GM21528 (cell line): ENCODE measurements at regions not wholly inside any gene's neighbourhood (a gene's known extent, or its start where the extent isn't known, plus 50 kb on each side); places are given as distances from the start of the nearest gene placed in this dataset.

Source experiments
- ATAC-seq: cut with Tn5 transposase; IDR thresholded peaks from one replicate; pipeline ENCODE4 v1.9.1; 2021; ENCODE audit warnings: mild to moderate bottlenecking, moderate library complexity; ENCODE audit not compliant: unreplicated experiment, low FRiP score

GRCh38 chr5:68886814-68887213 lies 207.0 kb upstream of the SLC30A5 start:
- ATAC-seq, result no peak

DNA sequence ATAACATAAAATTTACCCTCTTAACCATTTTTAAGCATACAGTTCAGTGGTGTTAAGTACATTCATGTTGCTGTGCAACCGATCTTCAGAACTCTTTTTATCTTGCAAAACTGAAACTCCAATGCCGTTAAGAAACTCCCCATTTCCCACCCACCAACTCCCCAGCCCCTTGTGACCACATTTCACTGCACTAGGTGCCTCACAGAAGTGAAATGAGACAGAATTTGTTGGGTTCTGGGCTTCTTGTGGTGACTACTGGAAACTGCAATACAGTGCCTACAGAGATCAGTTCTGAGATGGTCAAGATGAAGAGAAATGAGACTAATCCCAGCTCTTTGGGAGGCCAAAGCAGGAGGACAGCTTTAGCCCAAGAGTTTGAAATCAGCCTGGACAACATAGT lies 202.1 kb upstream of the SLC30A5 start:
- ATAC-seq, result no peak

DNA sequence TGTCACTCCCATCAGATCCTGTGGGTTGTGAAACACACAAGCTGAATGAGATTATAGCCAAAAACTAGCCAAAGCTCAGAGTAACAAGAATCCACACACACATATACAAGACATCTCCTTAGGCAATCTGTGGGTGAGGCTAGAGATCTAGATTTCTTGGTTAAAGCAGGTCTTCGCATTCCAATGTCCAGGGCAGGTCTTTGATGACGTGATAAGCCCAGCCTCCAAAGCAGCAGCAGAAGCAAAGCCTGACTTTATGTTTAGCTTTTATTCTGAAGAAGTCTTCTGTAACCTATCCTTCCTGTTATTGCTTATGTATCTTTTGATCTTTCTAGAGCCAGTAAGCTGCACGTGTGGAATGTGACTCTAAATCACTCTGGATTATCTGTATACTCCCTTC lies 199.1 kb upstream of the SLC30A5 start:
- no peak for ATAC-seq

- no peak for ATAC-seq
Observed at GRCh38 chr5:68898951-68899471, 194.8 kb upstream of the SLC30A5 start.

DNA sequence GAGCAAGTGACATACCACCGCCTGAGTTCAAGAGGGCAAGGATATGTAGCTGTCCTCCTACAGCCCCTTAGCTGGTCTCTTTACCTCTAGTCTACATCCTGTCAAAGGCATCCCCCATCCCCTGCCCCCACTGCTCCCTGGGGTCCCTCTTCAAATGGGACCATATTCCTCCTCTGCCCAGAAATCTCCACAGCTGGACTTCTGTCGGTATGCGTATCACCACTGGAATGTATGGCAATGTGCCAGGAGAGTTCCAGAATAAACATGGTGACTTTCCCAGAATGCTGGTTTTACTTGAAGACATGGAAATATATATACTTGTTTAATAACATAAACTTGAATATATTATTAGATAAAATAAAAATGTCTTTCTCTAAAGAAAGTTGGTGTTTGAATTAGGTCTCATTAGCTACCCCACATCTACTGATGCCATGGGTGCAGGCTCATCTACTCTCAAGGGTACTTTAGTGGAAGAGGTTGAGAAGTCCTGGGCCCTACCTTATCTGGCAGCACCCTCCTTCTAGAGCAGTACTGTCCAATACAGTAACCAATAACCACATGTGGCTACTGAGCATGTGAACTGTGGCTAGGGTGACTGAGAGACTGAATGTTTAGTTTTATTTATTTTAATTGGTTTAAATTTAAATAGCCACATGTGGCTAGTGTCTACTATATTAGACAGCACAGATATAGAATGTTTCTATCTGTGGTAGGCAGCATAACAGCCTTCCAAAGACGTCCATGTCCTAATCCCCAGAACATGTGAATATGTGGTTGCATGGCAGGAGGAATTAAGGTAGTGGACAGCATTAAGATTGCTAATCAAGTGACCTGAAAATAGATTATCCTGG lies 181.7 kb upstream of the SLC30A5 start:
- no peak for ATAC-seq

DNA sequence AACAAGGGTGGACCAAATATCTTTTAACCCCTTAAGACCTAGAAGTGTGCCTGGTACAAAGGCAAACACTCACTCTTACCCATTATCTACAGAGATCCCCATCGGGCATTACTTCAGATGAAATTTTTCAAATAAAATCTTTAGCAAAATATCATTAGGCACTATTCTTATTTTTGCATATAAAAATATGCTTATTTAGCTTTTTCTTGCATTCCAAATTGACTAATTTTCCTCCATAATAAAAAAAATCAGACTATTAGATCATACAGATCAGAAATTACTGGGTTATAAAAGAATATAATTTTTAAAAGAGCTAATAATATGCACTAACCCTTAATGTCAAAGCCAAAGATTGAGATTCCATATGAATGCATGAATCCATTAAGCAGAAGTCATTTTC lies 178.7 kb upstream of the SLC30A5 start:
- no peak for ATAC-seq

- ATAC-seq, result no peak
Observed at GRCh38 chr5:68918306-68918705, 175.5 kb upstream of the SLC30A5 start.

GRCh38 chr5:68919988-68920490 lies 173.8 kb upstream of the SLC30A5 start:
- no peak for ATAC-seq

DNA sequence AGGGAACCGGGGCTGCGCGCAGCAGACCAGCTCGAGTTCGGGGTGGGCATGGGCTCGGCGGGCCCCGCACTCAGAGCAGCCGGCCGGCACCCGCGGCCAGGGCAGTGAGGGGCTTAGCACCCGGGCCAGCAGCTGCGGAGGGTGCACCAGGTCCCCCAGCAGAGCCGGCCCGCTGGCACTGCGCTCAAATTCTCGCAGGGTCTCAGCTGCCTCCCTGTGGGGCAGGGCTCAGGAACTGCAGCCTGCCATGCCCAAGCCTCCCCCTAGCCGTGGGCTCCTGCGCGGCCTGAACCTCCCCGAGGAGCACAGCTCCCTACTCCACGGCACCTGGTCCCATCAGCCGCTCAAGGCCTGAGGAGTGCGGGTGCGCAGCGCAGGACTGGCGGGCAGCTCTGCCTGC lies 172.9 kb upstream of the SLC30A5 start:
- ATAC-seq, result no peak

DNA sequence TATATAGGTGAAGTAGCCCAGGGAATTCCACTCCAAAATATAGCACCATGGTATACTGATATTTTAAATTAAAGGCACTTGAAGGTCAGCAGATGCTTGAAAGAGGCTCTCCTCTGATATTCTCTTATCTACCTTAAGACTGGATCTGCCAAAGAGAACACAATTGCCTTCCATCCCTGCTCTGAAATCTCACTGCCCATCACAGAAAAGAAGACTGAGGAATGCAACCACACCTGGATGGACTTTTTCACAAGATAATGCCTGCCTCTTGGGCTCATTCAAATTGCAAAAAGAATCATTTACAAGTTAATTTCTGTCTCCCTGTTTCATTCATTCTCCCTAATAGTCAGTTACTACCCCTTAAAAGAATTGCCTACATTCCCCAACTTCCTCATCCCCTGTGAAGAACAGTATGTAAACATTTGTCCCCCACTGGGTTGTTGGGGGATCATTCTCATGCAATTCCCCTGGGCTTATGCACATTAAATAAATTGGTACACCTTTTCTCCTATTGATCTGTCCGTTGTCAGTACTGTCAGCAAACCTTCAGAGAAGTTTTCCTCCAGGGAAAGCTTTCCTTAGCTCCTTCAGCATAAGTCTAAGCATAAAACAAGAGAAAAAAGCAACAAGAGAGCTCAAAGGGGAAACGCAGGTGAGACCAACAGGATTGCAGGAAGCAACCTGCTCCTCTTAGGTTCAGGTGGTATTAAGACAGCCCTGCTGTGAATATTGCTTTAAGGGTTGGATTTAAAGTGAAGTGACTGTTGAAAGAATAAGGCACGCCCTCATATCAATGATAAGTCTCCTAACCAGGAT lies 171.4 kb upstream of the SLC30A5 start:
- ATAC-seq, result no peak

- no peak for ATAC-seq
Observed at GRCh38 chr5:68924481-68925145, 169.2 kb upstream of the SLC30A5 start.

DNA sequence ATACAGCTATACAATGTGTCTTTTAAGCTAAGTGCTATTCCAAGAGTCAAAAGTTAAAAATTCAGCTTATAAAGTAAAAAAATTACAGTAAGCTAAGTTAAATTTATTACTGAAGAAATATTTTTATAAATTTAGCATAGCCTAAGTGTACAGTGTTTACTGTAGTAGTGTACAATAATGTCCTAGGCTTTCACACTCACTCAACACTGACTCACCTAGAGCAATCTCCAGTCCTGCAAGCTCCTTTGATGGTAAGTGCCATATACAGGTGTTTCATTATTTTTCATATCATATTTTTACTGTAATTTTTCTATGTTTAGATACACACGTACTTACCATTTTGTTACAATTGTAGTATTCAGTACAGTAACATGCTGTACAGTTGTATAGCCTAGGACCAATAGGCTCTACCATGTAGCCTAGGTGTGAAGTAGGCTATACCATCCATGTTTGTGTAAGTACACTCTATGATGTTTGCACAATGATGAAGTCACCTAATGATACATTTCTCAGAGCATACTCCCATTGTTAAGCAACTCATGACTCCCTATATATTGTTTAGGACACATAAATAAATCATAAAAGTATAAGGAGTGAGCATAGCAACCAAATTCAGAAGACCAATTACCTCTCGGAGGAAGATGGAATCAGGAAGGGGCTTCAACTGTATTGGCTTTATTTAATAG lies 165.1 kb upstream of the SLC30A5 start:
- no peak for ATAC-seq

- ATAC-seq, result no peak
Observed at GRCh38 chr5:68930139-68930538, 163.7 kb upstream of the SLC30A5 start.

- no peak for ATAC-seq
Observed at GRCh38 chr5:68932830-68933434, 160.9 kb upstream of the SLC30A5 start.

DNA sequence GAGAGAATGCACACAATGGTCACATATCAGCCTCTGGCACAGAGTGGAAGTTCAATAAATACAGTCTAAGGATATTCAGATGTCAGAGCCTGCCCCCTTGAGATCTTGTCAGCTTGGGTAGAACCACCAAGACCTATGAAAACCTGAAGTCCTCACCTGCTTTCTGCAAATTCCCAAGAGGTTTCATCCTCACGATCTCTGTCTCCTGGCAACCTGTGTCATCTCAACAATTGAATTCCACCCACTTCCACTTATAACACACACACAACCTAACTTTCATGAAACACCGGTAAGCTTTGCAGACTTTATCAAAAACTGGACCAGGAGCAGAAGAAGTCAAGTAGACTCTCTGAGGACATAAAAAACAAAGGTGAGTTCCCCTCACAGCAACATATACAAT lies 151.6 kb upstream of the SLC30A5 start:
- ATAC-seq, result no peak

DNA sequence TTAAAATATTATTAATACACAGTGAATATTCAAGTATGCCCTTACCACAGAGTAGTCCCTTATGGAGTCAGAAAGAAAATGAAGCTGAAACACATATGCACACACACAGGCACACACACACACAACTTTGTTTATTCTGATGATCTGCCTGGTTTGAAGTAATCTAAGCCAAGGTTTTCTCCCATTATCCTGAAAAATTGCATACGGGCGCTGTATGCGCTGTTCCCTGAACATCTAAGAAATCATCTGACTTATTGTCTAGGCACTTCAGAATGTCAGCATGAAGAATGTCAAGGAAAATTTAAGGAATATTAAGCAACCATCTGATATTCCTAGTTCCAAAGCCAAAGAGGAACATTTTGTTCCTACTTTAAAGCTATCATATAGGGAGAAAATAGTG lies 147.1 kb upstream of the SLC30A5 start:
- ATAC-seq, result no peak

DNA sequence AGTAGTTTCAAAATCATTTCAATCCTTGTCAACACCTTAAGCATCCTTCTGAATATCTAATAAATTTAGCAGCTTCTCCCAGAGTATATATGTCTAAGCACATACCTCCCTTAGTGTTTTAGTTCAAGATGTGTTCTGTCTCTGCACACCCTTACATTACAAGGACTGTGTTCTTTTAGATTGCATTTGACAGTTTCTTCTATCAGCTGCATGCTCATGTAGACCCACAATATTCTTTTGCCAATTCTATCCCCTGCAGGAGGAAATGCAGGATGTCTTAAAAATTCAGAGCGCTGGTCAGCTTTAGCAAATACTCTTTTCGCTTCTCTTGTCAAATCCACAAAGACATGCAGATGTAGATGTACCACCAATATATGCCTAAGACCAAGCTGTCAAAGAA lies 145.8 kb upstream of the SLC30A5 start:
- no peak for ATAC-seq

GRCh38 chr5:68949256-68949655 lies 144.6 kb upstream of the SLC30A5 start:
- no peak for ATAC-seq

GRCh38 chr5:68949711-68950110 lies 144.1 kb upstream of the SLC30A5 start:
- no peak for ATAC-seq

- ATAC-seq, result no peak
Observed at GRCh38 chr5:68950125-68950524, 143.7 kb upstream of the SLC30A5 start.
